DOHH2 (cell line): ENCODE measurements at regions not wholly inside any gene's neighbourhood (a gene's known extent, or its start where the extent isn't known, plus 50 kb on each side); places are given as distances from the start of the nearest gene placed in this dataset.
"Not testable (repeated sequence)": the region's sequence is repeated elsewhere in the genome, so short reads cannot be mapped to it uniquely, and the experiment has no call there.

Experiments
- H3F3A ChIP-seq: fragments of 200-600 bp; sonication (generic), shearing (Covaris generic); 2 replicates; pipeline ENCODE4 v1.6.0; 2016; ENCODE audit warnings: antibody characterized with exemption, mild to moderate bottlenecking; ENCODE audit not compliant: control insufficient read depth, insufficient read depth
- H3K27ac ChIP-seq: fragments of 200-600 bp; sonication (generic); 2 replicates; pipeline ENCODE4 v1.5.1; 2014; ENCODE audit warnings: low read depth, mild to moderate bottlenecking, low read length, moderate library complexity
- H3K27me3 ChIP-seq: fragments of 200-600 bp; sonication (generic); 2 replicates; pipeline ENCODE4 v1.6.1; 2014; ENCODE audit warnings: mild to moderate bottlenecking, low read length, mixed read lengths; ENCODE audit not compliant: control insufficient read depth
- H3K36me3 ChIP-seq: fragments of 200-600 bp; sonication (generic); 2 replicates; pipeline ENCODE4 v1.6.1; 2014; ENCODE audit warnings: mild to moderate bottlenecking, low read length, moderate library complexity, mixed read lengths; ENCODE audit not compliant: control insufficient read depth
- H3K4me1 ChIP-seq: fragments of 200-600 bp; sonication (generic); 2 replicates; pipeline ENCODE4 v1.6.1; 2014; ENCODE audit warnings: mild to moderate bottlenecking, low read length, mixed read lengths; ENCODE audit not compliant: control insufficient read depth
- H3K4me2 ChIP-seq: fragments of 200-600 bp; sonication (generic); 2 replicates; pipeline ENCODE4 v1.6.0; 2014; ENCODE audit warnings: mild to moderate bottlenecking, low read length, moderate library complexity
- H3K4me3 ChIP-seq: fragments of 200-600 bp; sonication (generic); 2 replicates; pipeline ENCODE4 v1.5.1; 2014; ENCODE audit warnings: mild to moderate bottlenecking, low read length, mixed read lengths
- H3K79me2 ChIP-seq: fragments of 200-600 bp; sonication (generic); 2 replicates; pipeline ENCODE4 v1.6.1; 2014; ENCODE audit warnings: mild to moderate bottlenecking, low read length, mixed read lengths; ENCODE audit not compliant: control insufficient read depth
- H3K9me2 ChIP-seq: fragments of 200-600 bp; sonication (generic); replicated peaks from 2 replicates; pipeline ENCODE4 v1.6.1; 2014; ENCODE audit warnings: mild to moderate bottlenecking, low read length, mixed read lengths; ENCODE audit not compliant: control insufficient read depth
- H3K9me3 ChIP-seq: fragments of 200-600 bp; sonication (generic); 2 replicates; pipeline ENCODE4 v1.6.1; 2014; ENCODE audit warnings: antibody characterized with exemption, low read length, mixed read lengths; ENCODE audit not compliant: control insufficient read depth, insufficient read depth
- H4K20me1 ChIP-seq: fragments of 200-600 bp; sonication (generic); 2 replicates; pipeline ENCODE4 v1.6.0; 2014; ENCODE audit warnings: low read depth, mild to moderate bottlenecking, antibody characterized with exemption, low read length, moderate library complexity; ENCODE audit not compliant: control insufficient read depth, insufficient read depth
- CTCF ChIP-seq: fragments of 200-600 bp; sonication (generic); IDR thresholded peaks from one replicate; pipeline ENCODE4 v1.5.1; 2014; ENCODE audit warnings: antibody characterized with exemption, mild to moderate bottlenecking, low read depth, low read length; ENCODE audit not compliant: poor library complexity, severe bottlenecking
- EZH2phosphoT487 ChIP-seq: fragments of 200-600 bp; sonication (generic); IDR thresholded peaks from 2 replicates; pipeline ENCODE4 v1.6.1; 2017; ENCODE audit warnings: borderline replicate concordance, mild to moderate bottlenecking, antibody characterized with exemption, low read length, moderate library complexity, mixed read lengths

GRCh38 chr1:101120868-101121267 lies 95.3 kb upstream of the DPH5 start:
- H3K4me1 ChIP-seq: peaks cover 25% of the 10 kb centered on the region
- no peaks in the 10 kb centered on the region for H3F3A ChIP-seq
- H4K20me1 ChIP-seq: no peaks in the 10 kb centered on the region
- TF ChIP-seq CTCF (no peak), EZH2phosphoT487 (no peak)
- no peak overlapping the region for H3K4me2 ChIP-seq
- H3K9me3 ChIP-seq: no peaks in the 10 kb centered on the region
- no peak overlapping the region for H3K4me3 ChIP-seq
- H3K9me2 ChIP-seq: no peaks in the 10 kb centered on the region
- H3K79me2 ChIP-seq: no peaks in the 10 kb centered on the region
- no peak overlapping the region for H3K27ac ChIP-seq
- H3K36me3 ChIP-seq: no peaks in the 10 kb centered on the region
- no peaks in the 10 kb centered on the region for H3K27me3 ChIP-seq

GRCh38 chr1:101119289-101119688 lies 93.7 kb upstream of the DPH5 start:
- no peak for TF ChIP-seq EZH2phosphoT487
- no peak for TF ChIP-seq CTCF
- Histone ChIP-seq H3K27me3 (no peaks in the 10 kb centered on the region), H3K4me1 (peaks cover 25% of the 10 kb centered on the region), H3K9me2 (no peaks in the 10 kb centered on the region), H3K4me2 (no peak overlapping the region), H3K9me3 (no peaks in the 10 kb centered on the region), H3K27ac (no peak overlapping the region), H3F3A (no peaks in the 10 kb centered on the region), H3K4me3 (no peak overlapping the region), H4K20me1 (no peaks in the 10 kb centered on the region), H3K79me2 (no peaks in the 10 kb centered on the region), H3K36me3 (no peaks in the 10 kb centered on the region)

GRCh38 chr1:101116006-101116405 lies 90.4 kb upstream of the DPH5 start:
- H3F3A ChIP-seq: no peaks in the 10 kb centered on the region
- H3K4me1 ChIP-seq: peaks cover 22% of the 10 kb centered on the region
- H3K9me2 ChIP-seq: no peaks in the 10 kb centered on the region
- TF ChIP-seq CTCF (no peak), EZH2phosphoT487 (no peak)
- H3K4me2 ChIP-seq: no peak overlapping the region
- H4K20me1 ChIP-seq: no peaks in the 10 kb centered on the region
- H3K9me3 ChIP-seq: no peaks in the 10 kb centered on the region
- H3K36me3 ChIP-seq: no peaks in the 10 kb centered on the region
- no peaks in the 10 kb centered on the region for H3K27me3 ChIP-seq
- no peak overlapping the region for H3K27ac ChIP-seq
- H3K79me2 ChIP-seq: no peaks in the 10 kb centered on the region
- no peak overlapping the region for H3K4me3 ChIP-seq

GRCh38 chr1:101115112-101115511 lies 89.5 kb upstream of the DPH5 start:
- Histone ChIP-seq H3K79me2 (no peaks in the 10 kb centered on the region), H3K4me2 (no peak overlapping the region), H3K27me3 (no peaks in the 10 kb centered on the region), H3K4me3 (no peak overlapping the region), H3F3A (no peaks in the 10 kb centered on the region), H4K20me1 (no peaks in the 10 kb centered on the region), H3K36me3 (no peaks in the 10 kb centered on the region), H3K4me1 (peaks cover 25% of the 10 kb centered on the region), H3K9me2 (peaks cover 2% of the 10 kb centered on the region; the same call in 1 of the 2 replicates), H3K27ac (no peak overlapping the region), H3K9me3 (no peaks in the 10 kb centered on the region)
- TF ChIP-seq EZH2phosphoT487: no peak
- TF ChIP-seq CTCF: no peak

GRCh38 chr1:101114128-101114527 lies 88.5 kb upstream of the DPH5 start:
- not testable (repeated sequence) for H3K9me3 ChIP-seq, H3K36me3 ChIP-seq, H4K20me1 ChIP-seq, H3K79me2 ChIP-seq, H3F3A ChIP-seq, H3K4me3 ChIP-seq, H3K9me2 ChIP-seq, H3K27ac ChIP-seq, H3K27me3 ChIP-seq, H3K4me2 ChIP-seq
- peaks cover 26% of the 10 kb centered on the region for H3K4me1 ChIP-seq
